Liver (tissue), 7 donors: ENCODE measurements at regions not wholly inside any gene's neighbourhood (a gene's known extent, or its start where the extent isn't known, plus 50 kb on each side); places are given as distances from the start of the nearest gene placed in this dataset.

ENCODE experiments used
- DNase-seq: peaks from one replicate; pipeline ENCODE4 v3.0.0-alpha.2; 2017; ENCODE audit warnings: low spot score
- H3K27ac ChIP-seq, 2 donors: one replicate each; pipeline ENCODE4 v1.7.0; 2013; ENCODE audit warnings: inconsistent platforms in 2 of 2, low read length in 2 of 2, control low read depth in 1 of 2, low read depth in 1 of 2, mild to moderate bottlenecking in 1 of 2
- H3K27me3 ChIP-seq, 4 donors: one replicate each; pipeline versions ENCODE4 v1.6.1 to v1.7.0; 2013; ENCODE audit warnings: low read length in 3 of 4, inconsistent platforms in 1 of 4, mild to moderate bottlenecking in 1 of 4, moderate library complexity in 1 of 4; ENCODE audit not compliant: control insufficient read depth in 4 of 4, insufficient read depth in 4 of 4
- H3K36me3 ChIP-seq, 4 donors: one replicate each; pipeline versions ENCODE4 v1.6.1 to v1.7.0; 2013; ENCODE audit warnings: low read length in 3 of 4, mild to moderate bottlenecking in 3 of 4, low read depth in 1 of 4, moderate library complexity in 1 of 4; ENCODE audit not compliant: control insufficient read depth in 4 of 4, insufficient read depth in 3 of 4
- H3K4me1 ChIP-seq, 4 donors: one replicate each; pipeline versions ENCODE4 v1.6.1 to v1.7.0; 2013; ENCODE audit warnings: low read length in 3 of 4, mild to moderate bottlenecking in 3 of 4, moderate library complexity in 1 of 4; ENCODE audit not compliant: control insufficient read depth in 4 of 4, insufficient read depth in 4 of 4
- H3K4me3 ChIP-seq, 3 donors: one replicate each; pipeline versions ENCODE4 v1.6.1 to v1.7.0; 2013; ENCODE audit warnings: low read length in 3 of 3, control low read depth in 1 of 3, low read depth in 1 of 3, mild to moderate bottlenecking in 1 of 3
- H3K9ac ChIP-seq, 2 donors: one replicate each; pipeline ENCODE4 v1.7.0; 2013; ENCODE audit warnings: low read length in 2 of 2, mild to moderate bottlenecking in 2 of 2, moderate library complexity in 2 of 2, control low read depth in 1 of 2, low read depth in 1 of 2
- H3K9me3 ChIP-seq, 4 donors: one replicate each; pipeline versions ENCODE4 v1.6.1 to v1.7.0; 2013; ENCODE audit warnings: low read length in 3 of 4; ENCODE audit not compliant: control insufficient read depth in 4 of 4
- ATF3 ChIP-seq: IDR thresholded peaks from 2 replicates; pipeline ENCODE4 v1.6.1; 2016; ENCODE audit warnings: antibody characterized with exemption
- EGR1 ChIP-seq, 2 donors: IDR thresholded peaks; 2 replicates each; pipeline ENCODE4 v1.6.1; 2016 to 2018; ENCODE audit warnings: antibody characterized with exemption in 2 of 2, low read depth in 2 of 2
- FOXA1 ChIP-seq: IDR thresholded peaks from 2 replicates; pipeline ENCODE4 v1.6.1; 2016; ENCODE audit warnings: antibody characterized with exemption
- FOXA2 ChIP-seq: IDR thresholded peaks from 2 replicates; pipeline ENCODE4 v1.6.1; 2016; ENCODE audit warnings: antibody characterized with exemption
- GABPA ChIP-seq, 2 donors: IDR thresholded peaks in 1 of 2; conservative IDR thresholded peaks in 1 of 2; 2 replicates each; pipeline ENCODE4 v1.6.1; 2016; ENCODE audit warnings: antibody characterized with exemption in 2 of 2, mild to moderate bottlenecking in 1 of 2, moderate library complexity in 1 of 2
- HNF4A ChIP-seq, 2 donors: conservative IDR thresholded peaks; 2 replicates each; pipeline ENCODE4 v1.6.1; 2016; ENCODE audit warnings: antibody characterized with exemption in 2 of 2, mild to moderate bottlenecking in 2 of 2
- HNF4G ChIP-seq: IDR thresholded peaks from 2 replicates; pipeline ENCODE4 v1.6.1; 2016; ENCODE audit warnings: antibody characterized with exemption
- JUND ChIP-seq, 2 donors: IDR thresholded peaks; 2 replicates each; pipeline ENCODE4 v1.6.1; 2016; ENCODE audit warnings: antibody characterized with exemption in 2 of 2
- MAX ChIP-seq: IDR thresholded peaks from 2 replicates; pipeline ENCODE4 v1.6.1; 2016; ENCODE audit warnings: antibody characterized with exemption
- NR2F2 ChIP-seq: IDR thresholded peaks from 2 replicates; pipeline ENCODE4 v1.6.1; 2016; ENCODE audit warnings: antibody characterized with exemption
- RAD21 ChIP-seq, 2 donors: IDR thresholded peaks; 2 replicates each; pipeline ENCODE4 v1.6.1; 2016; ENCODE audit warnings: antibody characterized with exemption in 2 of 2, mild to moderate bottlenecking in 2 of 2
- REST ChIP-seq: IDR thresholded peaks from 2 replicates; pipeline ENCODE4 v1.6.1; 2016; ENCODE audit warnings: antibody characterized with exemption, mild to moderate bottlenecking
- RXRA ChIP-seq, 2 donors: IDR thresholded peaks; 2 replicates each; pipeline ENCODE4 v1.6.1; 2017 to 2018; ENCODE audit warnings: antibody characterized with exemption in 2 of 2, mild to moderate bottlenecking in 1 of 2
- SP1 ChIP-seq: IDR thresholded peaks from 2 replicates; pipeline ENCODE4 v1.6.1; 2018; ENCODE audit warnings: antibody characterized with exemption, mild to moderate bottlenecking
- TAF1 ChIP-seq: conservative IDR thresholded peaks from 2 replicates; pipeline ENCODE4 v1.6.1; 2016; ENCODE audit warnings: antibody characterized with exemption, mild to moderate bottlenecking
- ZBTB33 ChIP-seq: IDR thresholded peaks from 2 replicates; pipeline ENCODE4 v1.6.1; 2016; ENCODE audit warnings: antibody characterized with exemption
- WGBS: extraction: QIAGEN DNeasy Blood & Tissue Kit; methylation state at CpG from one replicate; pipeline ENCODE4 v1.1.7; 2013; 5-methylcytosine and 5-hydroxymethylcytosine counted together
- donor health status: healthy.
- donor health status: healthy.
- donor health status: healthy.
- donor health status: healthy.

- no peaks in the 10 kb centered on the region for H3K36me3 ChIP-seq
- H3K9me3 ChIP-seq, result no peaks in the 10 kb centered on the region
- TF ChIP-seq FOXA2 (no peak), NR2F2 (no peak), ATF3 (no peak), JUND (IDR thresholded peaks at IDR 0.05) (no peak), ZBTB33 (no peak), HNF4A (conservative IDR thresholded peaks at IDR 0.05) (no peak), GABPA (IDR thresholded peaks at IDR 0.05 in 1 of 2, conservative IDR thresholded peaks at IDR 0.05 in 1 of 2) (no peak), HNF4G (no peak), RAD21 (IDR thresholded peaks at IDR 0.05) (no peak), TAF1 (no peak), RXRA (IDR thresholded peaks at IDR 0.05) (no peak), REST (no peak), SP1 (no peak), FOXA1 (no peak), EGR1 (IDR thresholded peaks at IDR 0.05; ENCODE audit: low read depth in 2 of 2) (no peak)
- no peak overlapping the region for H3K27ac ChIP-seq
- no peak for DNase-seq
- no peak overlapping the region for H3K9ac ChIP-seq
- H3K4me3 ChIP-seq, result no peak overlapping the region
- no peaks in the 10 kb centered on the region for H3K27me3 ChIP-seq
- 91% methylated on average over 3 of the region's 3 CpGs for WGBS
- H3K4me1 ChIP-seq, result no peaks in the 10 kb centered on the region
Measured at GRCh38 chr2:217402144-217402543, 542.3 kb upstream of the TNP1 start.

GRCh38 chr2:217399291-217399690 is 539.4 kb upstream of the TNP1 start:
- TF ChIP-seq GABPA (IDR thresholded peaks at IDR 0.05 in 1 of 2, conservative IDR thresholded peaks at IDR 0.05 in 1 of 2), result no peak
- no peak for TF ChIP-seq ATF3
- TF ChIP-seq FOXA2, result no peak
- TF ChIP-seq ZBTB33, result no peak
- no peak for TF ChIP-seq HNF4A (conservative IDR thresholded peaks at IDR 0.05)
- no peak for TF ChIP-seq TAF1
- no peak for TF ChIP-seq HNF4G
- no peak for TF ChIP-seq REST
- TF ChIP-seq RXRA (IDR thresholded peaks at IDR 0.05), result no peak
- no peak for TF ChIP-seq MAX
- Histone ChIP-seq H3K27me3 (no peaks in the 10 kb centered on the region), H3K4me1 (no peaks in the 10 kb centered on the region), H3K9ac (no peak overlapping the region), H3K27ac (no peak overlapping the region), H3K9me3 (no peaks in the 10 kb centered on the region), H3K36me3 (no peaks in the 10 kb centered on the region), H3K4me3 (no peak overlapping the region)
- WGBS, result 88% methylated on average over 5 of the region's 5 CpGs
- DNase-seq, result no peak
